Tibial nerve (tissue), 4 donors: ENCODE measurements at regions not wholly inside any gene's neighbourhood (a gene's known extent, or its start where the extent isn't known, plus 50 kb on each side); places are given as distances from the start of the nearest gene placed in this dataset.

ENCODE experiments used
- DNase-seq, 2 donors: peaks; one replicate each; pipeline ENCODE4 v3.0.0-alpha.2; 2019; ENCODE audit warnings: low spot score in 2 of 2
- H3K27ac ChIP-seq, 4 donors: fragments of 200-600 bp; sonication (generic) in 3 of 4; one replicate each; pipeline ENCODE4 v1.5.1; 2017 to 2019; ENCODE audit warnings: mild to moderate bottlenecking in 1 of 4
- H3K27me3 ChIP-seq, 2 donors: fragments of 200-600 bp; sonication (generic) in 1 of 2; one replicate each; pipeline versions ENCODE4 v1.5.1 to v1.6.0; 2017 to 2019
- H3K36me3 ChIP-seq, 3 donors: fragments of 200-600 bp; sonication (generic); one replicate each; pipeline ENCODE4 v1.5.1; 2018 to 2019
- H3K4me1 ChIP-seq, 4 donors: fragments of 200-600 bp; sonication (generic) in 3 of 4; one replicate each; pipeline ENCODE4 v1.5.1; 2017 to 2019
- H3K4me3 ChIP-seq, 4 donors: fragments of 200-600 bp; sonication (generic) in 3 of 4; one replicate each; pipeline ENCODE4 v1.5.1; 2017 to 2019; ENCODE audit warnings: mild to moderate bottlenecking in 1 of 4, moderate library complexity in 1 of 4
- H3K9me3 ChIP-seq, 4 donors: fragments of 200-600 bp; sonication (generic) in 3 of 4; one replicate each; pipeline ENCODE4 v1.5.1; 2017 to 2019
- CTCF ChIP-seq, 5 experiments: fragments of 200-600 bp in 3 of 5; fragments of 450-650 bp in 2 of 5; sonication (generic) in 3 of 5; IDR thresholded peaks; one replicate each; pipeline ENCODE4 v1.5.1; 2016 to 2019; ENCODE audit warnings: antibody characterized with exemption in 5 of 5, mild to moderate bottlenecking in 3 of 5, moderate library complexity in 2 of 5
- EP300 ChIP-seq, 2 donors: sonication (generic); formaldehyde crosslinking; IDR thresholded peaks; one replicate each; pipeline ENCODE4 v1.6.1; 2017; ENCODE audit warnings: antibody characterized with exemption in 2 of 2, mild to moderate bottlenecking in 1 of 2
- POLR2A ChIP-seq, 2 donors: fragments of 450-650 bp; IDR thresholded peaks; one replicate each; pipeline ENCODE4 v1.6.1; 2017; ENCODE audit warnings: antibody characterized with exemption in 2 of 2, mild to moderate bottlenecking in 2 of 2, moderate library complexity in 2 of 2
- WGBS, 2 donors: methylation state at CpG; one replicate each; pipeline ENCODE4 v1.1.5; 2018; 5-methylcytosine and 5-hydroxymethylcytosine counted together

GRCh38 chr5:168007286-168007685 is 284.2 kb upstream of the WWC1 start:
- H3K36me3 ChIP-seq = no peaks in the 10 kb centered on the region
- TF ChIP-seq POLR2A (IDR thresholded peaks at IDR 0.05) (no peak), EP300 (IDR thresholded peaks at IDR 0.05) (no peak), CTCF (IDR thresholded peaks at IDR 0.05) (no peak)
- DNase-seq = no peak
- H3K4me3 ChIP-seq = no peak overlapping the region
- H3K27ac ChIP-seq = peak overlapping the region in 1 of 4 donors; percentile 69
- WGBS, 2 donors = 89% methylated on average over 8 of the region's 8 CpGs
- H3K9me3 ChIP-seq = no peaks in the 10 kb centered on the region
- no peaks in the 10 kb centered on the region for H3K27me3 ChIP-seq
- H3K4me1 ChIP-seq = peaks cover 0 to 3% (median 0%) of the 10 kb centered on the region in 4 donors

- no peak overlapping the region for H3K4me3 ChIP-seq
- H3K36me3 ChIP-seq = no peaks in the 10 kb centered on the region
- TF ChIP-seq CTCF (IDR thresholded peaks at IDR 0.05) (no peak), EP300 (IDR thresholded peaks at IDR 0.05) (no peak), POLR2A (IDR thresholded peaks at IDR 0.05) (no peak)
- 80 to 81% methylated on average over 4 of the region's 4 CpGs for WGBS, 2 donors
- H3K27ac ChIP-seq = no peak overlapping the region
- no peaks in the 10 kb centered on the region for H3K27me3 ChIP-seq
- no peak for DNase-seq
- H3K9me3 ChIP-seq = no peaks in the 10 kb centered on the region
- peaks cover 0 to 3% (median 0%) of the 10 kb centered on the region in 4 donors for H3K4me1 ChIP-seq
These were observed 282.9 kb upstream of the WWC1 start for GRCh38 chr5:168008555-168008954.

- Histone ChIP-seq H3K4me3 (no peak overlapping the region), H3K27ac (no peak overlapping the region)
- no peak for TF ChIP-seq EP300 (IDR thresholded peaks at IDR 0.05)
- no peak for TF ChIP-seq POLR2A (IDR thresholded peaks at IDR 0.05)
- TF ChIP-seq CTCF (IDR thresholded peaks at IDR 0.05) = no peak
These were observed 280.3 kb upstream of the WWC1 start for GRCh38 chr5:168011096-168011495.

GRCh38 chr5:168012006-168012405 is 279.4 kb upstream of the WWC1 start:
- no peak for TF ChIP-seq EP300 (IDR thresholded peaks at IDR 0.05)
- no peak for TF ChIP-seq CTCF (IDR thresholded peaks at IDR 0.05)
- TF ChIP-seq POLR2A (IDR thresholded peaks at IDR 0.05) = no peak
- H3K36me3 ChIP-seq = no peaks in the 10 kb centered on the region
- H3K27me3 ChIP-seq = no peaks in the 10 kb centered on the region
- H3K9me3 ChIP-seq = no peaks in the 10 kb centered on the region
- no peak overlapping the region for H3K4me3 ChIP-seq
- H3K4me1 ChIP-seq = peaks cover 0 to 3% (median 0%) of the 10 kb centered on the region in 4 donors
- DNase-seq = no peak
- 71 to 83% methylated on average over 5 of the region's 5 CpGs for WGBS, 2 donors
- no peak overlapping the region for H3K27ac ChIP-seq

More at GRCh38 chr5:168011096-168011495, 280.3 kb upstream of the WWC1 start:
- Histone ChIP-seq H3K36me3 (no peaks in the 10 kb centered on the region), H3K9me3 (no peaks in the 10 kb centered on the region), H3K4me1 (peaks cover 0 to 3% (median 0%) of the 10 kb centered on the region in 4 donors), H3K27me3 (no peaks in the 10 kb centered on the region)
- 71 to 72% methylated on average over 6 of the region's 6 CpGs for WGBS, 2 donors
- no peak for DNase-seq

- WGBS, 2 donors = 66 to 69% methylated on average over 4 of the region's 4 CpGs
- no peaks in the 10 kb centered on the region for H3K27me3 ChIP-seq
- H3K27ac ChIP-seq = no peak overlapping the region
- peaks cover 0 to 3% (median 0%) of the 10 kb centered on the region in 4 donors for H3K4me1 ChIP-seq
- H3K9me3 ChIP-seq = no peaks in the 10 kb centered on the region
- TF ChIP-seq CTCF (IDR thresholded peaks at IDR 0.05) = no peak
- no peak for TF ChIP-seq POLR2A (IDR thresholded peaks at IDR 0.05)
- TF ChIP-seq EP300 (IDR thresholded peaks at IDR 0.05) = no peak
- no peak for DNase-seq
- H3K36me3 ChIP-seq = no peaks in the 10 kb centered on the region
- H3K4me3 ChIP-seq = no peak overlapping the region
These were observed 277.9 kb upstream of the WWC1 start for GRCh38 chr5:168013546-168013945.
